Chondrocyte (in vitro differentiated cells): ENCODE measurements at regions not wholly inside any gene's neighbourhood (a gene's known extent, or its start where the extent isn't known, plus 50 kb on each side); places are given as distances from the start of the nearest gene placed in this dataset.

Experiments
- DNase-seq: peaks from one replicate; pipeline ENCODE4 v3.0.0; 2021; ENCODE audit warnings: mixed read lengths, low spot score
- H3K27ac Mint-ChIP-seq: one replicate; pipeline ENCODE4 v1.8.0; 2021; ENCODE audit warnings: mild to moderate bottlenecking, moderate library complexity, mixed read lengths; ENCODE audit not compliant: unreplicated experiment
- H3K27me3 Mint-ChIP-seq: 2 replicates; pipeline ENCODE4 v1.8.0; 2021; ENCODE audit warnings: low read depth, mixed read lengths
- H3K36me3 Mint-ChIP-seq: 2 replicates; pipeline ENCODE4 v1.8.0; 2021; ENCODE audit warnings: low read depth, mixed read lengths
- H3K4me1 Mint-ChIP-seq: 2 replicates; pipeline ENCODE4 v1.8.0; 2021; ENCODE audit warnings: low read depth, mild to moderate bottlenecking, mixed read lengths
- H3K4me3 Mint-ChIP-seq: one replicate; pipeline ENCODE4 v1.8.0; 2021; ENCODE audit warnings: mild to moderate bottlenecking, moderate library complexity, mixed read lengths; ENCODE audit not compliant: unreplicated experiment
- H3K9me3 Mint-ChIP-seq: 2 replicates; pipeline ENCODE4 v1.8.0; 2021; ENCODE audit warnings: low read depth, mixed read lengths
- CTCF ChIP-seq: fragments of 200-600 bp; sonication (generic); IDR thresholded peaks from 2 replicates; pipeline ENCODE4 v1.5.0; 2021; ENCODE audit warnings: antibody characterized with exemption, mild to moderate bottlenecking, moderate library complexity

DNA sequence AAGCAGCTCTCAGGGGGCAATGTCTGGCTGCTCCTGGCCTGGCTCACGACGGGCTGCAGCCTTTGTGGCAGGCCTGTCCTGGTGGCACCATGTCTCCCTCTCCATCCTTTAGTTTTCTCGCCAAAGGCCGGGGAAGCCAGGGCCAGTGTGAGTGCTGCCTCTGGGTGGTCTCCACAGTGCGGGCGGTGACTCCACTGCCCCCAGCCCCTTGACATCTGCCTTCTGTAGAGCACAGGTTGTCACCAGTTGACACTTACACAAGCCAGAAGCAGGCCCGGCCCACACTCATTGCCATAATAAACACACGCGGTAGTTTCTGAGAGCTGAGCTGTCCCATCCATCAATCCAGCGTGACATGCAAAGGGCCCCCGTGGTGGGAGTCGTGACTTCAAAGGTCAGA lies 219.5 kb downstream of the TFAP2C start:
- H3K4me1 Mint-ChIP-seq: no peaks in the 10 kb centered on the region
- no peaks in the 10 kb centered on the region for H3K9me3 Mint-ChIP-seq
- TF ChIP-seq CTCF: no peak
- no peaks in the 10 kb centered on the region for H3K36me3 Mint-ChIP-seq
- H3K27ac Mint-ChIP-seq: no peak overlapping the region
- no peak for DNase-seq
- H3K4me3 Mint-ChIP-seq: no peak overlapping the region
- no peaks in the 10 kb centered on the region for H3K27me3 Mint-ChIP-seq

DNA sequence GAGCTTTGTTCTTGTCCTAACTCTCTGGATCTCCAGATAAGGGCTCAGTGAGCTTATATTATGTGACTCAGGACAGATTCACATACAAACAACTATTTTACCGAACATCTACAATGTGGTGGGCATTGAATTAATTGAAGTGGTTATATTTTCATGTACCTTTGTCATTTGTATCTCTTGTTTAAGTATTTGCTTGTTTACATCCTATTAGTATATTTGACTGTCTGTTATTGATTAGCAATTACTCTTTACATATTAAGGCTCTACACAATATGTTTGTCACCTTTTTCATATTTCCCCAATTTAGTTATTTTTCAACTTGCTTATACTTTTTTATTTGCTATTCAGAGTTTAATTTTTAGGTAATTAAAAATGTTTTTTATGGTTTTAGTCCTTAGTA lies 222.4 kb downstream of the TFAP2C start:
- H3K4me1 Mint-ChIP-seq: no peaks in the 10 kb centered on the region
- no peaks in the 10 kb centered on the region for H3K27me3 Mint-ChIP-seq
- TF ChIP-seq CTCF: no peak
- H3K36me3 Mint-ChIP-seq: no peaks in the 10 kb centered on the region
- no peaks in the 10 kb centered on the region for H3K9me3 Mint-ChIP-seq
- no peak for DNase-seq
- H3K27ac Mint-ChIP-seq: no peak overlapping the region
- H3K4me3 Mint-ChIP-seq: no peak overlapping the region

DNA sequence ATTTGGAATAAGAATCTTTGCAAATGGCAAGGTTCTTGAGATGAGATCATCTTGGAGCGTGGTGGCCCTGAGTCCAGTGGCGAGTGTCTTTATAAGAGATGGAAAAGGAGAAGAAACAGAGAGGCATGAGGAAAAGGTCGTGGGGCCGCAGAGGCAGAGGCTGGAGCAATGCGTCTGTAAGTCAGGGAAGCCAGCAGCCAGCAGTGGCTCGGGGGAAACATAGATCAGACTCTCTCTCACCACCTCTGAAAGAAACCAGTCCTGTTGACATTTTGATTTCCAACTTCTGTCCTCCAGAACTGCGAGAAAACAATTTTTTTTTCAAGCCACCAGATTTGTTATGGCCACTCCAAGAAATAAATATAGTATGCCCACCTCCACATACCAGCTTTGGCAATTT lies 226.6 kb downstream of the TFAP2C start:
- TF ChIP-seq CTCF: no peak
- Mint-ChIP-seq H3K27ac (no peak overlapping the region), H3K27me3 (no peaks in the 10 kb centered on the region), H3K4me3 (no peak overlapping the region), H3K4me1 (peaks cover 22% of the 10 kb centered on the region), H3K9me3 (no peaks in the 10 kb centered on the region), H3K36me3 (no peaks in the 10 kb centered on the region)
- DNase-seq: no peak

DNA sequence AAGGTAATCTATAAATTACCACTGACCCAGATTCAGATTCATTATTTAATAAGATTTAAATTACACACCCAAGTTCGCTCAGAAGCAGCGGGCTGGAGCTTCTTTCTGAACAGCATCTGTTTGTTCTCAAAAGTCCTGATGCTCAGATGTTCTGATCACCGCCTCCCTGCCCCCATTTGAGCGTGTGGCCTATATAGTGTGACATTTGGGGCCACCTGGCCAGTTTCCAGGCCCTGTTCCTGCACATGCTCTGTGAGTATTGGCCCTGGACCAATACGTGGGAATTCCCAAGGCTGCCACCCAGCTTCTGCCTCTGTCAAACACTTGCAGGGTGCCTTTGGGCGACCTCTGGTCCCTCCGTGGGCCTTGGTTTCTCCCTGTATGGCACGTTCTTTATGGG lies 228.8 kb downstream of the TFAP2C start:
- no peaks in the 10 kb centered on the region for H3K9me3 Mint-ChIP-seq
- no peak overlapping the region for H3K27ac Mint-ChIP-seq
- DNase-seq: no peak
- no peaks in the 10 kb centered on the region for H3K36me3 Mint-ChIP-seq
- H3K4me1 Mint-ChIP-seq: peaks cover 32% of the 10 kb centered on the region
- H3K4me3 Mint-ChIP-seq: no peak overlapping the region
- TF ChIP-seq CTCF: no peak
- no peaks in the 10 kb centered on the region for H3K27me3 Mint-ChIP-seq

GRCh38 chr20:56859039-56859800 lies 230.1 kb downstream of the TFAP2C start:
- no peaks in the 10 kb centered on the region for H3K27me3 Mint-ChIP-seq
- no peaks in the 10 kb centered on the region for H3K9me3 Mint-ChIP-seq
- no peak overlapping the region for H3K4me3 Mint-ChIP-seq
- peak overlapping the region; percentile 24 for H3K27ac Mint-ChIP-seq
- no peak for DNase-seq
- no peak for TF ChIP-seq CTCF
- H3K36me3 Mint-ChIP-seq: no peaks in the 10 kb centered on the region
- H3K4me1 Mint-ChIP-seq: peaks cover 32% of the 10 kb centered on the region
